GM12878 (cell line): ENCODE measurements at regions not wholly inside any gene's neighbourhood (a gene's known extent, or its start where the extent isn't known, plus 50 kb on each side); places are given as distances from the start of the nearest gene placed in this dataset.

Experiments
- BMI1 ChIP-seq: fragments of 450-650 bp; IDR thresholded peaks from 2 replicates; pipeline ENCODE4 v1.6.1; 2016; ENCODE audit warnings: mild to moderate bottlenecking, moderate library complexity, borderline replicate concordance
- BRCA1 ChIP-seq: IDR thresholded peaks from 2 replicates; pipeline ENCODE4 v1.6.1; 2011; ENCODE audit warnings: low read depth, low read length, improper control_type of control experiment
- CHD2 ChIP-seq: IDR thresholded peaks from 2 replicates; pipeline ENCODE4 v1.6.1; 2011; ENCODE audit warnings: low read depth, low read length, improper control_type of control experiment, borderline replicate concordance
- CREB1 ChIP-seq: IDR thresholded peaks from 2 replicates; pipeline ENCODE4 v1.6.1; 2012; ENCODE audit warnings: low read depth, mild to moderate bottlenecking, inconsistent platforms
- E2F8 ChIP-seq: fragments of 450-650 bp; IDR thresholded peaks from 2 replicates; pipeline ENCODE4 v1.6.1; 2018; ENCODE audit warnings: mild to moderate bottlenecking, low read depth, moderate library complexity; ENCODE audit not compliant: partially characterized antibody
- E4F1 ChIP-seq: fragments of 450-650 bp; IDR thresholded peaks from 2 replicates; pipeline ENCODE4 v1.6.1; 2018; ENCODE audit warnings: borderline replicate concordance, mild to moderate bottlenecking; ENCODE audit not compliant: partially characterized antibody
- EED ChIP-seq: sonication (generic); IDR thresholded peaks from 2 replicates; pipeline ENCODE4 v1.6.1; 2016; ENCODE audit warnings: antibody characterized with exemption, low read depth
- EGR1 ChIP-seq, 2 experiments: IDR thresholded peaks; 1 replicate in 1 of 2; 2 replicates in 1 of 2; pipeline ENCODE4 v1.6.1; 2011 to 2012; ENCODE audit warnings: low read depth in 2 of 2, low read length in 2 of 2, borderline replicate concordance in 1 of 2, mild to moderate bottlenecking in 1 of 2, moderate library complexity in 1 of 2
- HDGF ChIP-seq: fragments of 450-650 bp; IDR thresholded peaks from 2 replicates; pipeline ENCODE4 v1.6.1; 2016; ENCODE audit warnings: antibody characterized with exemption
- IKZF2 ChIP-seq, 2 experiments: fragments of 450-650 bp; IDR thresholded peaks; 2 replicates each; pipeline ENCODE4 v1.6.1; 2017; ENCODE audit warnings: mild to moderate bottlenecking in 2 of 2, moderate library complexity in 2 of 2
- JUNB ChIP-seq: IDR thresholded peaks from 2 replicates; pipeline ENCODE4 v1.6.1; 2016; ENCODE audit warnings: antibody characterized with exemption, mild to moderate bottlenecking
- MLLT1 ChIP-seq: fragments of 450-650 bp; IDR thresholded peaks from 2 replicates; pipeline ENCODE4 v1.6.1; 2016; ENCODE audit warnings: mild to moderate bottlenecking
- NFXL1 ChIP-seq: fragments of 450-650 bp; IDR thresholded peaks from 2 replicates; pipeline ENCODE4 v1.6.1; 2017; ENCODE audit warnings: antibody characterized with exemption, mild to moderate bottlenecking, borderline replicate concordance
- TARDBP ChIP-seq: IDR thresholded peaks from 2 replicates; pipeline ENCODE4 v1.6.1; 2016; ENCODE audit warnings: borderline replicate concordance
- ZBTB33 ChIP-seq: fragments of 450-650 bp; IDR thresholded peaks from 2 replicates; pipeline ENCODE4 v1.6.1; 2017; ENCODE audit warnings: mild to moderate bottlenecking
- ZNF592 ChIP-seq: fragments of 450-650 bp; IDR thresholded peaks from 2 replicates; pipeline ENCODE4 v1.6.1; 2017; ENCODE audit warnings: mild to moderate bottlenecking, moderate library complexity
- ZZZ3 ChIP-seq: IDR thresholded peaks from 2 replicates; pipeline ENCODE4 v1.6.1; 2011; ENCODE audit warnings: low read depth; ENCODE audit not compliant: control insufficient read depth, insufficient read length

GRCh38 chr6:156719395-156719719 is 57.8 kb upstream of the ARID1B start (continued):
- TF ChIP-seq E4F1: no peak
- TF ChIP-seq BRCA1: no peak
- no peak for TF ChIP-seq HDGF
- TF ChIP-seq IKZF2 (IDR thresholded peaks at IDR 0.05): no peak
- TF ChIP-seq EED: no peak
- no peak for TF ChIP-seq E2F8
- no peak for TF ChIP-seq ZZZ3
- peak; percentile 90 for TF ChIP-seq MLLT1
- peak; percentile 21; the same call in 1 of the 2 replicates for TF ChIP-seq CREB1
- 0 out of 2 replicates have a peak, but pooled peaks have one; percentile 8 for TF ChIP-seq JUNB
- TF ChIP-seq CHD2: no peak
- TF ChIP-seq BMI1: no peak
- no peak for TF ChIP-seq EGR1 (IDR thresholded peaks at IDR 0.05; ENCODE audit: borderline replicate concordance in 1 of 2, low read depth in 2 of 2, low read length in 2 of 2)
- no peak for TF ChIP-seq ZBTB33
- no peak for TF ChIP-seq ZNF592
- TF ChIP-seq TARDBP: no peak
- no peak for TF ChIP-seq NFXL1
